ENCODE measurements at regions not wholly inside any gene's neighbourhood (a gene's known extent, or its start where the extent isn't known, plus 50 kb on each side); places are given as distances from the start of the nearest gene placed in this dataset.

GRCh38 chr3:193874997-193875593 is 260.9 kb upstream of the HES1 start:
- DNase-seq (no peak), ATAC-seq (no peak)

- no peak for ATAC-seq
Measured at GRCh38 chr3:193875601-193876321, 260.2 kb upstream of the HES1 start.

GRCh38 chr3:193879099-193879863 is 256.7 kb upstream of the HES1 start:
- ATAC-seq, result peak; percentile 62
- no peak for DNase-seq

More at GRCh38 chr3:193875601-193876321, 260.2 kb upstream of the HES1 start:
- DNase-seq, result no peak

- ATAC-seq (peak; percentile 5), DNase-seq (no peak)
Measured at GRCh38 chr3:193879864-193880242, 256.1 kb upstream of the HES1 start.

- no peak for DNase-seq
- no peak for ATAC-seq
Measured at GRCh38 chr3:193882091-193882490, 253.9 kb upstream of the HES1 start.

GRCh38 chr3:193883551-193883950 is 252.4 kb upstream of the HES1 start:
- no peak for DNase-seq

GRCh38 chr3:193884027-193884426 is 251.9 kb upstream of the HES1 start:
- DNase-seq (no peak), ATAC-seq (no peak)

More at GRCh38 chr3:193883551-193883950, 252.4 kb upstream of the HES1 start:
- no peak for ATAC-seq

- DNase-seq (no peak), ATAC-seq (no peak)
Measured at GRCh38 chr3:193884652-193885051, 251.3 kb upstream of the HES1 start.

GRCh38 chr3:193885832-193886231 is 250.1 kb upstream of the HES1 start:
- ATAC-seq (no peak), DNase-seq (no peak)

GRCh38 chr3:193890016-193890897 is 245.7 kb upstream of the HES1 start:
- DNase-seq (no peak), ATAC-seq (no peak)

- DNase-seq (no peak), ATAC-seq (no peak)
Measured at GRCh38 chr3:193894121-193894863, 241.7 kb upstream of the HES1 start.

GRCh38 chr3:193895409-193895808 is 240.5 kb upstream of the HES1 start:
- ATAC-seq (no peak), DNase-seq (no peak)

- DNase-seq (no peak), ATAC-seq (no peak)
Measured at GRCh38 chr3:193896419-193896818, 239.5 kb upstream of the HES1 start.

- DNase-seq (no peak), ATAC-seq (no peak)
Measured at GRCh38 chr3:193897288-193897687, 238.7 kb upstream of the HES1 start.

GRCh38 chr3:193897731-193898180 is 238.2 kb upstream of the HES1 start:
- DNase-seq (no peak), ATAC-seq (no peak)

- DNase-seq, result no peak
- no peak for ATAC-seq
Measured at GRCh38 chr3:193899001-193899400, 236.9 kb upstream of the HES1 start.

- no peak for DNase-seq
Measured at GRCh38 chr3:193901007-193901406, 234.9 kb upstream of the HES1 start.

GRCh38 chr3:193902607-193903511 is 233.1 kb upstream of the HES1 start:
- DNase-seq, result no peak
- ATAC-seq, result no peak

More at GRCh38 chr3:193901007-193901406, 234.9 kb upstream of the HES1 start:
- no peak for ATAC-seq

- ATAC-seq, result no peak
- DNase-seq, result no peak
Measured at GRCh38 chr3:193903512-193903817, 232.5 kb upstream of the HES1 start.

- ATAC-seq, result no peak
- DNase-seq, result no peak
Measured at GRCh38 chr3:193903966-193904365, 232.0 kb upstream of the HES1 start.

All from stimulated activated naive CD8-positive, alpha-beta T cell treated with anti-CD3 and anti-CD28 coated beads, Interleukin-15, Interleukin-2, amounts not matched to agents 100 U/mL and 50 U/mL, for 24 hours (primary cell).